Spleen (tissue), 11 donors: ENCODE measurements at regions not wholly inside any gene's neighbourhood (a gene's known extent, or its start where the extent isn't known, plus 50 kb on each side); places are given as distances from the start of the nearest gene placed in this dataset.

Experiments
- DNase-seq: peaks from one replicate; pipeline ENCODE4 v3.0.0-alpha.2; 2020
- H3K27ac ChIP-seq, 8 donors: fragments of 200-600 bp; sonication (generic) in 7 of 8; 1 replicate in 4 of 8; 2 replicates in 4 of 8; pipeline versions ENCODE4 v1.5.0 to v1.8.0; 2016 to 2021; ENCODE audit warnings: inconsistent platforms in 4 of 8, mild to moderate bottlenecking in 4 of 8, moderate library complexity in 1 of 8
- H3K27me3 ChIP-seq, 7 donors: fragments of 200-600 bp; sonication (generic) in 6 of 7; replicated peaks in 1 of 7; 1 replicate in 4 of 7; 2 replicates in 3 of 7; pipeline versions ENCODE4 v1.5.0 to v1.8.0; 2016 to 2021; ENCODE audit warnings: inconsistent platforms in 3 of 7, mild to moderate bottlenecking in 1 of 7
- H3K36me3 ChIP-seq, 6 donors: fragments of 200-600 bp; sonication (generic) in 5 of 6; 1 replicate in 4 of 6; 2 replicates in 2 of 6; pipeline versions ENCODE4 v1.5.0 to v1.8.0; 2016 to 2021; ENCODE audit warnings: inconsistent platforms in 2 of 6
- H3K4me1 ChIP-seq, 6 donors: fragments of 200-600 bp; sonication (generic) in 5 of 6; 1 replicate in 3 of 6; 2 replicates in 3 of 6; pipeline versions ENCODE4 v1.5.0 to v1.8.0; 2016 to 2021; ENCODE audit warnings: inconsistent platforms in 3 of 6
- H3K4me3 ChIP-seq, 8 donors: fragments of 200-600 bp; sonication (generic) in 7 of 8; 1 replicate in 4 of 8; 2 replicates in 4 of 8; pipeline versions ENCODE4 v1.5.0 to v1.8.0; 2016 to 2021; ENCODE audit warnings: inconsistent platforms in 4 of 8, mild to moderate bottlenecking in 4 of 8, moderate library complexity in 2 of 8
- H3K9me3 ChIP-seq, 8 donors: fragments of 200-600 bp; sonication (generic) in 7 of 8; 1 replicate in 4 of 8; 2 replicates in 4 of 8; pipeline versions ENCODE4 v1.5.0 to v1.8.0; 2016 to 2021; ENCODE audit warnings: inconsistent platforms in 4 of 8
- CTCF ChIP-seq, 11 experiments: fragments of 200-600 bp in 7 of 11; fragments of 450-650 bp in 4 of 11; sonication (generic) in 4 of 11; IDR thresholded peaks in 8 of 11; conservative IDR thresholded peaks in 3 of 11; 1 replicate in 7 of 11; 2 replicates in 4 of 11; pipeline versions ENCODE4 v1.4.0 to v1.8.0; 2016 to 2021; ENCODE audit warnings: antibody characterized with exemption in 11 of 11, inconsistent platforms in 4 of 11, mild to moderate bottlenecking in 1 of 11
- POLR2A ChIP-seq, 3 donors: fragments of 450-650 bp; IDR thresholded peaks; one replicate each; pipeline ENCODE4 v1.5.1; 2017; ENCODE audit warnings: antibody characterized with exemption in 3 of 3, mild to moderate bottlenecking in 1 of 3
- POLR2AphosphoS5 ChIP-seq, 3 donors: sonication (generic); formaldehyde crosslinking; IDR thresholded peaks; one replicate each; pipeline ENCODE4 v1.5.1; 2017; ENCODE audit warnings: antibody characterized with exemption in 3 of 3
- WGBS, 5 donors: extraction: QIAGEN DNeasy Blood & Tissue Kit in 3 of 5; methylation state at CpG; one replicate each; pipeline versions ENCODE4 v1.1.5 to v1.1.7; 2013 to 2018; 5-methylcytosine and 5-hydroxymethylcytosine counted together
- intact Hi-C: fragments of 100-400 bp; cut with DNase I; formaldehyde crosslinking; loops from one replicate; pipeline ENCODE4 v1.15.0; 2023; ENCODE audit warnings: low total_unique reads
- donor health status: healthy with polysubstance abuse.
- donor health status: DM: no; HTN: no; CAD: no; lungs with moderate emphysema.
- donor health status: DM: no; HTN: no; CAD: no.
- donor health status: Bipolar disorder and iron deficiency.
- donor health status: healthy.
- donor health status: DM: no; HTN: no; CAD: no.
- donor health status: DM: yes; HTN: yes; CAD: no.

- Histone ChIP-seq H3K27me3 (no peaks in the 10 kb centered on the region), H3K4me3 (no peak overlapping the region), H3K4me1 (no peaks in the 10 kb centered on the region), H3K27ac (no peak overlapping the region), H3K36me3 (no peaks in the 10 kb centered on the region), H3K9me3 (no peaks in the 10 kb centered on the region)
- intact Hi-C loops = no loop called here
- WGBS, 5 donors = 66 to 79% (median 72%) methylated on average over 3 of the region's 3 CpGs
- no peak for DNase-seq
- TF ChIP-seq POLR2AphosphoS5 (IDR thresholded peaks at IDR 0.05) (no peak), POLR2A (IDR thresholded peaks at IDR 0.05) (no peak)
These were observed 1518.9 kb upstream of the B3GALT2 start for GRCh38 chr1:194705123-194705854.

GRCh38 chr1:194698908-194699318, 1512.5 kb upstream of the B3GALT2 start:
- no peaks in the 10 kb centered on the region for H3K4me1 ChIP-seq
- no peaks in the 10 kb centered on the region for H3K36me3 ChIP-seq
- TF ChIP-seq POLR2A (IDR thresholded peaks at IDR 0.05) (no peak), POLR2AphosphoS5 (IDR thresholded peaks at IDR 0.05) (no peak), CTCF (IDR thresholded peaks at IDR 0.05 in 8 of 11, conservative IDR thresholded peaks at IDR 0.05 in 3 of 11) (no peak)
- 49 to 61% (median 54%) methylated on average over 6 to 7 of the region's 7 CpGs for WGBS, 5 donors
- H3K27me3 ChIP-seq = no peaks in the 10 kb centered on the region
- no peak overlapping the region for H3K4me3 ChIP-seq
- H3K9me3 ChIP-seq = no peaks in the 10 kb centered on the region
- DNase-seq = no peak
- intact Hi-C loops = no loop called here
- H3K27ac ChIP-seq = no peak overlapping the region

- H3K36me3 ChIP-seq = no peaks in the 10 kb centered on the region
- DNase-seq = no peak
- no peak overlapping the region for H3K4me3 ChIP-seq
- no peaks in the 10 kb centered on the region for H3K4me1 ChIP-seq
- intact Hi-C loops = no loop called here
- H3K9me3 ChIP-seq = no peaks in the 10 kb centered on the region
- H3K27ac ChIP-seq = no peak overlapping the region
- H3K27me3 ChIP-seq = no peaks in the 10 kb centered on the region
- TF ChIP-seq POLR2A (IDR thresholded peaks at IDR 0.05) (no peak), POLR2AphosphoS5 (IDR thresholded peaks at IDR 0.05) (no peak), CTCF (IDR thresholded peaks at IDR 0.05 in 8 of 11, conservative IDR thresholded peaks at IDR 0.05 in 3 of 11) (no peak)
- 70 to 90% (median 87%) methylated on average over 2 of the region's 2 CpGs for WGBS, 5 donors
These were observed 1506.8 kb upstream of the B3GALT2 start for GRCh38 chr1:194693244-194693643.

GRCh38 chr1:194684636-194685035, 1498.2 kb upstream of the B3GALT2 start:
- WGBS, 5 donors = 53 to 78% (median 67%) methylated on average over 2 of the region's 2 CpGs
- intact Hi-C loops = no loop called here
- Histone ChIP-seq H3K4me1 (no peaks in the 10 kb centered on the region), H3K4me3 (no peak overlapping the region), H3K9me3 (no peaks in the 10 kb centered on the region), H3K27me3 (no peaks in the 10 kb centered on the region), H3K27ac (no peak overlapping the region), H3K36me3 (no peaks in the 10 kb centered on the region)
- TF ChIP-seq CTCF (IDR thresholded peaks at IDR 0.05 in 8 of 11, conservative IDR thresholded peaks at IDR 0.05 in 3 of 11) (no peak), POLR2AphosphoS5 (IDR thresholded peaks at IDR 0.05) (no peak), POLR2A (IDR thresholded peaks at IDR 0.05) (no peak)
- DNase-seq = no peak
